Fibroblast of skin of left biceps (primary cell): ENCODE measurements at regions not wholly inside any gene's neighbourhood (a gene's known extent, or its start where the extent isn't known, plus 50 kb on each side); places are given as distances from the start of the nearest gene placed in this dataset.

ENCODE experiments used
- DNase-seq, 2 experiments: peaks; one replicate each; pipeline ENCODE4 v3.0.0-alpha.2; 2013; ENCODE audit warnings: low read depth in 2 of 2

- no peak for DNase-seq
Observed at GRCh38 chr11:70535191-70535971, 137.1 kb downstream of the CTTN start.

DNA sequence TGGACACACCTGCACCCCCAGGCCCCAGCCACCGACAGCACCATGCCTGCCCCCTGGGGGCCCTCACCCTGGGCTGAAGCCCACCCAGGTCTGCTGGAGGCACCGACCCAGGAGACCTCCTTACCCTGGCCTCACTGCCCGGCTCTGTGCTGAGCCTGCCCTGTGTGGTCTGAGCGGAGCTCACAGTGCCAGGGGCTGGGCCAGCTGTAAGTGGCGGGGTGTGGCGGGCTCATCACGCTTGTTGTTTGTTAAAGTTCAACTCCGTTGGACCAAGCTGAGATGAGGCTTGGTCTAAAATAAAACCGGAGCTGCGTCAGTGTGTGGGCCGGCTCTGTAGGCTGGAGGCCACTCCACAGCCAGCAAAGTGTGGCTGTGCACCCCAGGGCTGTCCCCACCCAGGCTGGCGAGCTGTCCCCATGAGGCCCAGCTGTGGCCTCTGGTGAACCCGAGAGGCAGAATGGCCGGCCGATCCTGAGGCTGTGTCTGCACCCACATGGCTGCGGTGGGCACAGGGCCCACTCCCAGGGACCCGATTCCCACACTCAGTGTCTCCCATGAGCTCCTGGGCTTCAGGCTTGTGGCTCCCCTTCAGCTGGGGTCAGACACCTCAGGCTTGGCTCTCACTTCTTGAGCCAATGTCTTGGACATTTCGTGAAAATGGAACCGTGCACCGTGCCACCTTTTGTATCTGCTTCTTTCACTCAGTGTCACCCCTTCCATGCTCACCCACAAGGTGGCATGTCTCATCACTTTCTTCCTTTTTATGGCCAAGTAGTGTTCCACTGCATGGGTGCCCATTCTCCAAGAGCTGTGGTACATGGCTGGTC is 137.9 kb downstream of the CTTN start:
- DNase-seq: no peak

- no peak for DNase-seq
Observed at GRCh38 chr11:70537576-70538571, 139.5 kb downstream of the CTTN start.

- DNase-seq: no peak
Observed at GRCh38 chr11:70538641-70539359, 140.5 kb downstream of the CTTN start.

GRCh38 chr11:70539360-70540095 is 141.2 kb downstream of the CTTN start:
- no peak for DNase-seq

GRCh38 chr11:70540196-70540595 is 141.9 kb downstream of the CTTN start:
- DNase-seq: no peak

DNA sequence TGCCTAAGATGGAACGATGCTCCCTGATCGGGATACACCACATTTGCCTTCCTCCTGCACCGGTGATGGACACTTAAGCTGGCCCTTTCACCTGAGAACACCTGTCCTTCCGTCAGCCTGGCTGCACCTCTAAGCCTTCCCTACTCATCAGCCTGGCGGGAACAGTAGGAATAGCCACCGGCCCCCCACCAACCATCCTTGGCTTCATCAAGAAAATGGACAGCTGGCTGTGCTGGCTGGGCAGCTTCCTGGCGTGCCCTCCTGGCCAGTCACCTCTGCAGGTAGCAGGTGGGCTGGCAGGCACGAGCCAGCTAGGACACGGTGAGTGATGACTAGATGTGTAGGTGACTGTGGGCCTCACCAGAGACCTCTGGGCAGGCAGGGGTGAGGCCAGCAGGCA is 142.8 kb downstream of the CTTN start:
- no peak for DNase-seq

DNA sequence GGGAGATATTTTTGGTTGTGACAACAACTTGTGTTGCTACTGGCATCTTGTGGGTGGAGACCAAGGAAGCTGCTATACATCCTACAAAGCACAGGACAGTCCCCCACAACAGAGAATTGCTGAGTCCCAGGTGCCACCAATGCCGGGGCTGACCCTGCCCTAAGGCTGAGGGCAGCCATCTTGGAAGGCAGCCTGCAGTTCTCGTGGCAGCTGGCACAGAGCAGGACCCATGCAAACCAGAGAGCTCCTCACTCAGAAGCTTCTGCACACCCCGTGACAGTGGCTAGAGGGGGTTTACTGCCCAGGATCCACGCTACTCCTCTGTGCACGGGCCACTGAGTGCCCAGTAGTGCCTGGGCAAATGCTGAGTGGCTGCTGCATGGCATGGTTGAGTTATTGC is 143.4 kb downstream of the CTTN start:
- DNase-seq: no peak

GRCh38 chr11:70542406-70542805 is 144.1 kb downstream of the CTTN start:
- no peak for DNase-seq

GRCh38 chr11:70542811-70543210 is 144.5 kb downstream of the CTTN start:
- no peak for DNase-seq

DNA sequence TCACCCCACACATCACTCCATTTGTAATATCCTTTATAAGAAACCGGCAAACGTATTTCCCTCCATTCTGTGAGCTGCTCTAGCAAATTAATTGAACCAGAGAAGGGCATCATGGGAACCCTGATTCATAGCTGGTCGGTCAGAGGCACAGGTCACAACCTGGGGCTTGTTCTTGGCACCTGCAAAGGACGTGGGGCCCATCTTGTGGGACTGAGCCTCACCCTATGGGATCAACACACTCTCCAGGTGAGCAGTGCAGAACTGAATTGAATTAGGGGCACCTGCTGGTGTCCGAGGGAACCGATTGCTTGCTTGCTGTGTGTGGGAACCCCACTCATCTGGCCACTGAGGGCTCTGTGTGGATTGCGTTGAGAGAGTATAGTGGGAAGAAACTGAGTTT is 145.3 kb downstream of the CTTN start:
- DNase-seq: no peak

- DNase-seq: no peak
Observed at GRCh38 chr11:70544067-70544773, 145.9 kb downstream of the CTTN start.

DNA sequence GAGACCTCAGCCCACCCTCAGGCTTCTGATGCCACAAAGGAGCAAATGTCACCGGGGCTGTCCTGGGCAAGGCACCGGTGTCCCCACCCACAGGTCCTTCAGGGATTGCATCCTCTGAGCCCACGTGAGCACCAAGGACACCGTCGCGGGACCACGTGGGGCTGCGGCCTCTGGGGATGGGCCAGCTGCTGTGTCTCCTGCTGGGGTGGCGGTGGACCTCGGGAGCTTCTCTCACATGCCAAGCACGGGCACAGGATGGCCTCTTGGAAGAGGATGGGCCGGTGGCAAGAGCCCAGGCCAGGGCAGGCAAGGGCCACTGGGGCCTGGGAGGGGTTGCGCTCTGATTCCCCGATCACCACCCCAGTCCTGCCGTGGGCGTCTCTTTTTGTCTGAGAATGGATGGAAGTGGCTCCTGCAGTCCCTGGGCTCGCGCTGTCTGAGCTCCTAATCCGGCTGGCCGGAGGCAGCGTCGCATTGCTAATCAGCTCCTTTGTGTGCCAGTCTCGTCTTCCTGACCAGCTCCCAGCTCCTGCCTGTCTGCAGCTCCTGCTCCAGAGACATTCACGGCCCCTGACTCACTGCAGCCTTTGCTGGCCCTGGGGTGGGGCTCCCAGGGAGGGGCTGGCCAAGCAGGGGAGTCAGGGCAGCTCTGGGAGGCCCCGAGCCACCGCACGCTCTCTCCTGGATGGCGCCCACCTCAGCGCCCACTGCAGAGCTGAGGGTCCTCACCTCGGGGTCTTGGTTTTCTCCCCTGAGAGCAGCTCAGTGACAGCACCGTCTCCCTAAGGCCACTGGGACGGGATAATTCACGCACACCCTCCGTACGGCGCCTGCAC is 146.7 kb downstream of the CTTN start:
- DNase-seq: no peak

GRCh38 chr11:70545610-70545912 is 147.2 kb downstream of the CTTN start:
- no peak for DNase-seq

DNA sequence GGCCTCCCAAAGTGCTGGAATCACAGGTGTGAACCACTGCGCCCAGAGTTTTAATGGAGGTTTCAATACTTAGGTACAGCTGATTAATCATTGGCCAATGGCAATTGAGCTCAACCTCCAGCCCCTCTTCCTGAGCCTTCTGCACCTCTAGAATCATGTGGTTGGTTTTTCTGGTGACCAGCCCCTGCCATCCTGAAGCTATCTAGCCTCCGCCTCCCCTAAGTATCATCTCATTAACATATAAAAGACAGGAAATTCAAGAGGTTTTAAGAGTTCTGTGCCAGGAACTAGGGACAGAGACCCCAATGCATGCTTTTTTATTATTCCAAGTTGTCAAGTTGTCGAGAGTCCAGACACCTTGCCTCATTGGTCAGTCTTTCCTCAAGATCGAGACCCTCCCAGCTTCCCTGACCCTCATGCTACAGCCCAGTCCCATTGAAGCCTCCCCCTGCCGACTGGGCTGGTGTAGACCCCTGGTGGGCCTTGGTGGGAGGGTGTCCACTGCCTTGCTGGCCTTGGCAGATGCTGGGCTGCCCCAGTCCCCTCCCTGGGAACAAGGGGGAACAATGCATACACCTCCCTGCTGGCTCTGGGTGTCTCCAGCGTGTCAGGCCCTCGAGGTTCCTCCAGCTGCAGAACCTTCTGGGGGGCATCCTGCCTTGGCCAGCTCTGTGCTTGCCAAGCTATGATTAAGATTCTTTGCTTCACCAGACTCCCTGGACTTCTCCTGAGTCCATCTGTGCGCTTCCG is 148.0 kb downstream of the CTTN start:
- DNase-seq: no peak

DNA sequence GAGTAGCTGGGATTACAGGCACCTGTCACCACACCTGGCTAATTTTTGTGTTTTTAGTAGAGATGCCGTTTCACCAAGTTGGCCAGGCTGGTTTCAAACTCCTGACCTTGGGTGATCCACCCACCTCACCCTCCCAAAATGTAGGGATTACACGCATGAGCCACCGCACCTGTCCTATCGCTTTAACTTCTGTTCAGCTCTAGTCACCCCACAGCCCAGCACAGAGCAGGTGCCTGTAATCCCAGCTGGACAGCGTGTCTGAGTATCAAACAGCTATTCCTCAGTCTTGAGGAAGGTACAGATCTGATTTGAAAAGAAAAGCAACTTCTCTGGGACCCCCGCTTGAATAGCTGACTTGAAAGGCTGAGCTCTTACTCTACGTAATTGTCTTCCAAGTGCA is 149.1 kb downstream of the CTTN start:
- no peak for DNase-seq

DNA sequence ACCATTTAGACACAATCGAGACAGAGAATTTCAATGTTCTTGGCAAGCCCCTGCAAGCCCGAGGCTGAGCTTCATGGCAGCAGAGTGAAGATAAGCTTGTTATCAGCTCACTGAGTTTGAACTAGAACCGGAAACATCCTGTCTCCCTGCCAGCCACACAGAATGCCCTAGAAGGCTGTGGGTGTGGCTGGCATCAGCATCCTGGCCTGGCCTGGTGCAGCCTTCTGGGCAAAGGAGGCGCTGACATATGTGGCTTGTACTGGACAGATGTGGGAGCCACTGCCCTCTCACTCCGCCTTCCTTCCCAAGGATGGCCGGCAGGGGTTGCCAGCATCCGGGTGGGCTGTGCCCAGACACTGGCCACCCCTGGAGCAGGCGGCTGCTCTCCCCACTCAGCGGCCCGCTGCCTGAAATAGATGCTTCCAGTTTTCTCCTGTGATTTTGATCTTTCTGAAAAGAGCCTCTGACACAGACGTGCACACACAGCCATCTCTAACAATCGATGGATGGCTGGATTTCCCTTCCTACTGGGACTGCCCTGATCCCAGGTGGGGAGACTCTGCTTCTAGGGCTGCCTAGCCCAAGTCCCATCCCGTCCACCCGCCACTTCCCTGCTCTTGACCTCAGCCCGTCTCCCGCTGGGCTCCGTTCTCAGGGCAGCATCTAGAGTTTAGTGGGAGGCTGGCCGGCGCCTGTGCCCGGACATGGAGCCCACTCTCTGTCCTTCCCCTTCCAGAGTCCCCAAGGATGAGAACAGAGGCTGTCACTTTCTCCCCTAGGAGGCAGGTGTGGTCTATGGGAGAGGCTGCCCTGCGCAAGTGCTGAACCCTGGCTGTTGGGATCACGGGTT is 149.7 kb downstream of the CTTN start:
- no peak for DNase-seq

- no peak for DNase-seq
Observed at GRCh38 chr11:70548976-70549375, 150.6 kb downstream of the CTTN start.
